Sigmoid colon (tissue), 6 donors: ENCODE measurements at regions not wholly inside any gene's neighbourhood (a gene's known extent, or its start where the extent isn't known, plus 50 kb on each side); places are given as distances from the start of the nearest gene placed in this dataset.

Source experiments
- DNase-seq: peaks from one replicate; pipeline ENCODE4 v3.0.0-alpha.2; 2019
- H3K27ac ChIP-seq, 4 donors: fragments of 200-600 bp; sonication (generic); one replicate each; pipeline ENCODE4 v1.5.1; 2016 to 2019; ENCODE audit warnings: mild to moderate bottlenecking in 1 of 4
- H3K27me3 ChIP-seq, 3 donors: fragments of 200-600 bp; sonication (generic); one replicate each; pipeline ENCODE4 v1.5.1; 2019; ENCODE audit warnings: mild to moderate bottlenecking in 1 of 3
- H3K36me3 ChIP-seq, 4 donors: fragments of 200-600 bp; sonication (generic); one replicate each; pipeline ENCODE4 v1.5.1; 2016 to 2019
- H3K4me1 ChIP-seq, 4 donors: fragments of 200-600 bp; sonication (generic); one replicate each; pipeline ENCODE4 v1.5.1; 2017 to 2019
- H3K4me3 ChIP-seq, 4 donors: fragments of 200-600 bp; sonication (generic); one replicate each; pipeline ENCODE4 v1.5.1; 2017 to 2019; ENCODE audit warnings: mild to moderate bottlenecking in 2 of 4, moderate library complexity in 1 of 4
- H3K9me3 ChIP-seq, 4 donors: fragments of 200-600 bp in 3 of 4; sonication (generic) in 3 of 4; one replicate each; pipeline versions ENCODE4 v1.5.1 to v1.6.1; 2013 to 2019
- CTCF ChIP-seq, 4 experiments: fragments of 450-650 bp in 3 of 4; fragments of 200-600 bp in 1 of 4; IDR thresholded peaks; one replicate each; pipeline ENCODE4 v1.5.1; 2016 to 2019; ENCODE audit warnings: antibody characterized with exemption in 4 of 4, mild to moderate bottlenecking in 3 of 4, moderate library complexity in 2 of 4
- EP300 ChIP-seq, 4 donors: sonication (generic); formaldehyde crosslinking; IDR thresholded peaks; one replicate each; pipeline ENCODE4 v1.6.1; 2017; ENCODE audit warnings: antibody characterized with exemption in 4 of 4
- POLR2A ChIP-seq, 2 donors: fragments of 450-650 bp; IDR thresholded peaks; one replicate each; pipeline ENCODE4 v1.6.1; 2016; ENCODE audit warnings: antibody characterized with exemption in 2 of 2, mild to moderate bottlenecking in 2 of 2, moderate library complexity in 2 of 2
- POLR2AphosphoS5 ChIP-seq, 4 donors: sonication (generic); formaldehyde crosslinking; IDR thresholded peaks; one replicate each; pipeline ENCODE4 v1.6.1; 2017; ENCODE audit warnings: antibody characterized with exemption in 4 of 4
- WGBS, 2 donors: extraction: QIAGEN DNeasy Blood & Tissue Kit; methylation state at CpG; one replicate each; pipeline ENCODE4 v1.1.7; 2013; 5-methylcytosine and 5-hydroxymethylcytosine counted together
- intact Hi-C: fragments of 100-400 bp; cut with DNase I; formaldehyde crosslinking; loops from one replicate; pipeline ENCODE4 v1.15.1; 2023
- donor health status: healthy with polysubstance abuse.
- donor health status: healthy.

GRCh38 chr6:47109281-47109680, 67.1 kb upstream of the ADGRF1 start:
- H3K4me1 ChIP-seq, result peaks cover 0 to 15% (median 4%) of the 10 kb centered on the region in 4 donors

GRCh38 chr6:47106721-47107197, 64.6 kb upstream of the ADGRF1 start:
- Histone ChIP-seq H3K27me3 (no peaks in the 10 kb centered on the region), H3K4me3 (no peak overlapping the region), H3K27ac (peak overlapping the region in 1 of 4 donors; percentile 27), H3K36me3 (no peaks in the 10 kb centered on the region), H3K9me3 (no peaks in the 10 kb centered on the region), H3K4me1 (peaks cover 0 to 15% (median 4%) of the 10 kb centered on the region in 4 donors)
- intact Hi-C loops, result no loop called here
- 93 to 96% methylated on average over 3 of the region's 3 CpGs for WGBS, 2 donors
- no peak for DNase-seq
- TF ChIP-seq EP300 (IDR thresholded peaks at IDR 0.05) (no peak), POLR2A (IDR thresholded peaks at IDR 0.05) (no peak), CTCF (IDR thresholded peaks at IDR 0.05) (no peak), POLR2AphosphoS5 (IDR thresholded peaks at IDR 0.05) (no peak)

More at GRCh38 chr6:47109281-47109680, 67.1 kb upstream of the ADGRF1 start:
- H3K27ac ChIP-seq, result no peak overlapping the region
- no peak for DNase-seq
- 85 to 88% methylated on average over 2 of the region's 2 CpGs for WGBS, 2 donors
- no peaks in the 10 kb centered on the region for H3K9me3 ChIP-seq
- H3K4me3 ChIP-seq, result no peak overlapping the region
- no peaks in the 10 kb centered on the region for H3K36me3 ChIP-seq
- intact Hi-C loops, result no loop called here
- H3K27me3 ChIP-seq, result no peaks in the 10 kb centered on the region
- no peak for TF ChIP-seq CTCF (IDR thresholded peaks at IDR 0.05)
- TF ChIP-seq POLR2AphosphoS5 (IDR thresholded peaks at IDR 0.05), result no peak
- no peak for TF ChIP-seq EP300 (IDR thresholded peaks at IDR 0.05)
- no peak for TF ChIP-seq POLR2A (IDR thresholded peaks at IDR 0.05)

- H3K9me3 ChIP-seq, result no peaks in the 10 kb centered on the region
- H3K4me1 ChIP-seq, result peaks cover 0 to 15% (median 4%) of the 10 kb centered on the region in 4 donors
- no peaks in the 10 kb centered on the region for H3K27me3 ChIP-seq
- no peaks in the 10 kb centered on the region for H3K36me3 ChIP-seq
- no peak for DNase-seq
- intact Hi-C loops, result no loop called here
- H3K4me3 ChIP-seq, result no peak overlapping the region
- TF ChIP-seq POLR2AphosphoS5 (IDR thresholded peaks at IDR 0.05) (no peak), CTCF (IDR thresholded peaks at IDR 0.05) (no peak), EP300 (IDR thresholded peaks at IDR 0.05) (no peak), POLR2A (IDR thresholded peaks at IDR 0.05) (no peak)
- H3K27ac ChIP-seq, result peak overlapping the region in 1 of 4 donors; percentile 27
- 46 to 75% methylated on average over 3 of the region's 3 CpGs for WGBS, 2 donors
Observed at GRCh38 chr6:47106216-47106615, 64.1 kb upstream of the ADGRF1 start.

GRCh38 chr6:47105469-47106178, 63.5 kb upstream of the ADGRF1 start:
- no peaks in the 10 kb centered on the region for H3K36me3 ChIP-seq
- peak overlapping the region in 1 of 4 donors; percentile 27 for H3K27ac ChIP-seq
- DNase-seq, result no peak
- H3K4me1 ChIP-seq, result peaks cover 0 to 15% (median 4%) of the 10 kb centered on the region in 4 donors
- no peak overlapping the region for H3K4me3 ChIP-seq
- TF ChIP-seq EP300 (IDR thresholded peaks at IDR 0.05), result no peak
- no peak for TF ChIP-seq POLR2AphosphoS5 (IDR thresholded peaks at IDR 0.05)
- no peak for TF ChIP-seq CTCF (IDR thresholded peaks at IDR 0.05)
- no peak for TF ChIP-seq POLR2A (IDR thresholded peaks at IDR 0.05)
- WGBS, 2 donors, result 93 to 95% methylated on average over 10 of the region's 10 CpGs
- no peaks in the 10 kb centered on the region for H3K9me3 ChIP-seq
- intact Hi-C loops, result no loop called here
- H3K27me3 ChIP-seq, result no peaks in the 10 kb centered on the region
